OCI-LY7 (cell line): ENCODE measurements at regions not wholly inside any gene's neighbourhood (a gene's known extent, or its start where the extent isn't known, plus 50 kb on each side); places are given as distances from the start of the nearest gene placed in this dataset.

Experiments
- BruUV-seq: library from RNA; stranded (reverse); fragments of 400-500 nt; replicated peaks from 2 replicates; lab custom pipeline; 2021; lab: Mats Ljungman, UMichigan
- CTCF ChIA-PET: fragments of 300-600 bp; sonication (Branson Sonifier 250); formaldehyde crosslinking; loops from one replicate; lab custom pipeline; 2022; ENCODE audit warnings: antibody characterized with exemption; ENCODE audit not compliant: unreplicated experiment; lab: Charles Lee
- POLR2A ChIA-PET: fragments of 300-600 bp; sonication (Branson Sonifier 250); formaldehyde crosslinking; loops from one replicate; lab custom pipeline; 2022; ENCODE audit warnings: antibody characterized with exemption; lab: Charles Lee
- DNase-seq: peaks from one replicate; pipeline ENCODE4 v3.0.0-alpha.2; 2015; ENCODE audit warnings: low spot score
- H2AFZ ChIP-seq: fragments of 200-600 bp; sonication (generic), shearing (Covaris generic); 2 replicates; pipeline ENCODE4 v1.6.1; 2014; ENCODE audit warnings: mild to moderate bottlenecking, antibody characterized with exemption, low read length, moderate library complexity
- H3K27ac ChIP-seq: fragments of 200-600 bp; sonication (generic); 2 replicates; pipeline ENCODE4 v1.5.1; 2014; ENCODE audit warnings: mixed run types, low read depth, mild to moderate bottlenecking, moderate library complexity, low read length, inconsistent platforms; ENCODE audit not compliant: poor library complexity, severe bottlenecking
- H3K36me3 ChIP-seq: fragments of 200-600 bp; sonication (generic); 2 replicates; pipeline ENCODE4 v1.6.1; 2014; ENCODE audit warnings: mild to moderate bottlenecking, antibody characterized with exemption, low read length, moderate library complexity, mixed read lengths; ENCODE audit not compliant: insufficient read depth
- H3K4me1 ChIP-seq: fragments of 200-600 bp; sonication (generic); 2 replicates; pipeline ENCODE4 v1.5.1; 2014; ENCODE audit warnings: mild to moderate bottlenecking, low read length; ENCODE audit not compliant: insufficient read depth, poor library complexity, severe bottlenecking
- H3K4me2 ChIP-seq: fragments of 200-600 bp; sonication (generic); 2 replicates; pipeline ENCODE4 v1.6.1; 2014; ENCODE audit warnings: mild to moderate bottlenecking, low read length
- H3K4me3 ChIP-seq: fragments of 200-600 bp; sonication (generic); 2 replicates; pipeline ENCODE4 v1.5.1; 2014; ENCODE audit warnings: mild to moderate bottlenecking, low read depth, low read length; ENCODE audit not compliant: poor library complexity, severe bottlenecking
- H3K79me2 ChIP-seq: fragments of 200-600 bp; sonication (generic); 2 replicates; pipeline ENCODE4 v1.6.1; 2016; ENCODE audit warnings: low read depth, mild to moderate bottlenecking, low read length, moderate library complexity, mixed read lengths; ENCODE audit not compliant: insufficient read depth
- H3K9me2 ChIP-seq: fragments of 200-600 bp; sonication (generic); 2 replicates; pipeline ENCODE4 v1.6.1; 2016; ENCODE audit warnings: mild to moderate bottlenecking, low read length, mixed read lengths; ENCODE audit not compliant: insufficient read depth
- H3K9me3 ChIP-seq: fragments of 200-600 bp; sonication (generic); 2 replicates; pipeline ENCODE4 v1.6.1; 2014; ENCODE audit warnings: mild to moderate bottlenecking, mixed run types, low read length, mixed read lengths
- H4K20me1 ChIP-seq: fragments of 200-600 bp; sonication (generic); 2 replicates; pipeline ENCODE4 v1.6.1; 2014; ENCODE audit warnings: mild to moderate bottlenecking, antibody characterized with exemption, low read length, moderate library complexity, mixed read lengths; ENCODE audit not compliant: insufficient read depth
- EZH2phosphoT487 ChIP-seq: fragments of 200-600 bp; sonication (generic); IDR thresholded peaks from 2 replicates; pipeline ENCODE4 v1.6.1; 2018; ENCODE audit warnings: low read depth, borderline replicate concordance, mild to moderate bottlenecking, mixed run types, antibody characterized with exemption, low read length, moderate library complexity, mixed read lengths
- intact Hi-C: fragments of 100-400 bp; cut with micrococcal nuclease; formaldehyde crosslinking; loops from one replicate; pipeline ENCODE4 v1.10.0; 2022; ENCODE audit not compliant: unreplicated experiment
- TF ChIP-seq, protein P1 (sequence below): fragments of 200-600 bp; sonication (generic); conservative IDR thresholded peaks from 2 replicates; pipeline ENCODE4 v1.5.1; 2014; ENCODE audit warnings: mild to moderate bottlenecking, antibody characterized with exemption, low read length, moderate library complexity, mixed read lengths

DNA sequence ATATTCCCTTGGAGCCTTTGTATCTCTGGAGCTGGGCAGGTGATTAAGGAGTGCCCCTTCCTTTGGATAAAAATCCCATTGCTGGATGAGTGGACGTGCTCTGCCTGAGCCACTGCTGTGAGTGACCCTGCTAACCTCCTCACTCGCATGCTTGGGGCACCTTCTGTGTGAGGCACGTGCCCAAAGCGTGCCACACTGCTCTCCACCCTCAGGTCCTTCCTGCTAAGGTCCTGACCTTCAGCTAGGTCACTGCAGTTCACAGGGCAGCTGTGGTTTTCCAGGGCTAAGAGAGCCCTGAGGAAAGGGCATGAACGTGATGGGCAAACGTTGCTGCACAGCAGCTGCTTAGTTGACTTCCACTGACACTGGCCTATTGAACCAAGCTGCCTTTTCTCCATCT lies 204.4 kb upstream of the COBL start:
- Histone ChIP-seq H3K4me1 (no peaks in the 10 kb centered on the region), H3K9me2 (no peaks in the 10 kb centered on the region), H3K27ac (no peak overlapping the region), H4K20me1 (no peaks in the 10 kb centered on the region), H3K4me3 (no peak overlapping the region), H2AFZ (no peak overlapping the region), H3K4me2 (no peak overlapping the region), H3K79me2 (no peaks in the 10 kb centered on the region), H3K36me3 (no peaks in the 10 kb centered on the region), H3K9me3 (no peaks in the 10 kb centered on the region)
- ChIA-PET POLR2A (no interaction called here), CTCF (no interaction called here)
- BruUV-seq: no TSS peak
- TF ChIP-seq, protein P1, sequence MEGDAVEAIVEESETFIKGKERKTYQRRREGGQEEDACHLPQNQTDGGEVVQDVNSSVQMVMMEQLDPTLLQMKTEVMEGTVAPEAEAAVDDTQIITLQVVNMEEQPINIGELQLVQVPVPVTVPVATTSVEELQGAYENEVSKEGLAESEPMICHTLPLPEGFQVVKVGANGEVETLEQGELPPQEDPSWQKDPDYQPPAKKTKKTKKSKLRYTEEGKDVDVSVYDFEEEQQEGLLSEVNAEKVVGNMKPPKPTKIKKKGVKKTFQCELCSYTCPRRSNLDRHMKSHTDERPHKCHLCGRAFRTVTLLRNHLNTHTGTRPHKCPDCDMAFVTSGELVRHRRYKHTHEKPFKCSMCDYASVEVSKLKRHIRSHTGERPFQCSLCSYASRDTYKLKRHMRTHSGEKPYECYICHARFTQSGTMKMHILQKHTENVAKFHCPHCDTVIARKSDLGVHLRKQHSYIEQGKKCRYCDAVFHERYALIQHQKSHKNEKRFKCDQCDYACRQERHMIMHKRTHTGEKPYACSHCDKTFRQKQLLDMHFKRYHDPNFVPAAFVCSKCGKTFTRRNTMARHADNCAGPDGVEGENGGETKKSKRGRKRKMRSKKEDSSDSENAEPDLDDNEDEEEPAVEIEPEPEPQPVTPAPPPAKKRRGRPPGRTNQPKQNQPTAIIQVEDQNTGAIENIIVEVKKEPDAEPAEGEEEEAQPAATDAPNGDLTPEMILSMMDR: no peak
- TF ChIP-seq EZH2phosphoT487: no peak
- intact Hi-C loops: no loop called here
- no peak for DNase-seq

DNA sequence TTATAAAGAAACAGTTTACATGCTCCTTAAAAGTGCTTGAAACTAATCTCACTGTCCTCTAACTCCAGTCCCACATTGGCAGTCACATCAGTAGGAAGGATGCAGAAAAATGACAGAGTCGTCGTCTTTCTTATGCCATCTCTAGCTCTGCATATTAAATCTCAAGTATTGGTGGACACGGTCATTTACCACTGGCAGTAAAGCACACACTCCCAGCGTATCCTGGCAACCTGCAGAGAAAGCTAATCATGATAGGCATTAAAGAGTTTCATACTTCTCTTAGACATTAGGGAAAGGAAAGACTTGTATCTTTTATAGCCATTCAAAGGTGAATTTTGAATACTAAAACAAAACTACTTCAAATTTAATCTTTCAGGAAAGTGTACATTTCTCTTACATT lies 202.0 kb upstream of the COBL start:
- H2AFZ ChIP-seq: no peak overlapping the region
- H4K20me1 ChIP-seq: no peaks in the 10 kb centered on the region
- CTCF ChIA-PET: no interaction called here
- H3K4me2 ChIP-seq: no peak overlapping the region
- POLR2A ChIA-PET: interaction anchor here (0.7 kb wide), 1 partner anchor 29 kb away, joined by 3 read pairs; no protein-coding TSS in a partner anchor
- H3K4me3 ChIP-seq: no peak overlapping the region
- no peaks in the 10 kb centered on the region for H3K4me1 ChIP-seq
- BruUV-seq: no TSS peak
- DNase-seq: no peak
- intact Hi-C loops: no loop called here
- H3K9me3 ChIP-seq: no peaks in the 10 kb centered on the region
- no peaks in the 10 kb centered on the region for H3K9me2 ChIP-seq
- no peak overlapping the region for H3K27ac ChIP-seq
- H3K79me2 ChIP-seq: no peaks in the 10 kb centered on the region
- H3K36me3 ChIP-seq: no peaks in the 10 kb centered on the region
- TF ChIP-seq, protein P1: no peak
- TF ChIP-seq EZH2phosphoT487: no peak

DNA sequence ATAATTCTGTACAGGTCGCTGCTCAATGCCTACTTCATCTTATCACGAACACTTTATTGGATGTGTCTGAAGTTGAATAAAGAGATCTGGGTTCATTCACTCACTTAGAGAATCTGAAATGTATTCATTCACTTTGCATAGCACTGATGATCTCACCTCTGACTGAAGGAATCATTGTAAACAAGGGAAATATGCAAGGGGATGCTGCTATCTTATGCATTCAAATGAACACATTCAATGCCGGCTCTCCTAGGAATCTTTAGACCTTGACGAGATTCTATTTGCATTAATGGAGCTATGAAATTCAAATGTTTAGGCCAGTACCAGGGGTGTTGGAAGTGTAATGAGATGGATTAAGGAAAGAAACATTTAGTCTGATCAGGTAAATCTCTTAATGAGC lies 200.6 kb upstream of the COBL start:
- H3K9me2 ChIP-seq: no peaks in the 10 kb centered on the region
- POLR2A ChIA-PET: no interaction called here
- CTCF ChIA-PET: no interaction called here
- H2AFZ ChIP-seq: no peak overlapping the region
- no peaks in the 10 kb centered on the region for H3K4me1 ChIP-seq
- no peak for DNase-seq
- no peak overlapping the region for H3K27ac ChIP-seq
- H4K20me1 ChIP-seq: no peaks in the 10 kb centered on the region
- no TSS peak for BruUV-seq
- H3K4me3 ChIP-seq: no peak overlapping the region
- no peak overlapping the region for H3K4me2 ChIP-seq
- H3K9me3 ChIP-seq: no peaks in the 10 kb centered on the region
- intact Hi-C loops: no loop called here
- no peak for TF ChIP-seq EZH2phosphoT487
- TF ChIP-seq, protein P1: no peak
- no peaks in the 10 kb centered on the region for H3K36me3 ChIP-seq
- H3K79me2 ChIP-seq: no peaks in the 10 kb centered on the region
